KBM-7 (cell line): ENCODE measurements at regions not wholly inside any gene's neighbourhood (a gene's known extent, or its start where the extent isn't known, plus 50 kb on each side); places are given as distances from the start of the nearest gene placed in this dataset.
A peak's percentile ranks its signal among the peaks of the same experiment; 100 is the strongest.
"Not testable (repeated sequence)": the region's sequence is repeated elsewhere in the genome, so short reads cannot be mapped to it uniquely, and the experiment has no call there.

ENCODE experiments used
- DNase-seq: peaks from one replicate; pipeline ENCODE4 v3.0.0-alpha.2; 2015
- in situ Hi-C: fragments of 300-500 bp; cut with MboI; formaldehyde crosslinking; loops from 2 replicates; pipeline ENCODE4 v1.14.3; 2020; ENCODE audit warnings: low sequenced_read_pairs, low pct_unique_long_range_greater_than_20kb, mixed read lengths

DNA sequence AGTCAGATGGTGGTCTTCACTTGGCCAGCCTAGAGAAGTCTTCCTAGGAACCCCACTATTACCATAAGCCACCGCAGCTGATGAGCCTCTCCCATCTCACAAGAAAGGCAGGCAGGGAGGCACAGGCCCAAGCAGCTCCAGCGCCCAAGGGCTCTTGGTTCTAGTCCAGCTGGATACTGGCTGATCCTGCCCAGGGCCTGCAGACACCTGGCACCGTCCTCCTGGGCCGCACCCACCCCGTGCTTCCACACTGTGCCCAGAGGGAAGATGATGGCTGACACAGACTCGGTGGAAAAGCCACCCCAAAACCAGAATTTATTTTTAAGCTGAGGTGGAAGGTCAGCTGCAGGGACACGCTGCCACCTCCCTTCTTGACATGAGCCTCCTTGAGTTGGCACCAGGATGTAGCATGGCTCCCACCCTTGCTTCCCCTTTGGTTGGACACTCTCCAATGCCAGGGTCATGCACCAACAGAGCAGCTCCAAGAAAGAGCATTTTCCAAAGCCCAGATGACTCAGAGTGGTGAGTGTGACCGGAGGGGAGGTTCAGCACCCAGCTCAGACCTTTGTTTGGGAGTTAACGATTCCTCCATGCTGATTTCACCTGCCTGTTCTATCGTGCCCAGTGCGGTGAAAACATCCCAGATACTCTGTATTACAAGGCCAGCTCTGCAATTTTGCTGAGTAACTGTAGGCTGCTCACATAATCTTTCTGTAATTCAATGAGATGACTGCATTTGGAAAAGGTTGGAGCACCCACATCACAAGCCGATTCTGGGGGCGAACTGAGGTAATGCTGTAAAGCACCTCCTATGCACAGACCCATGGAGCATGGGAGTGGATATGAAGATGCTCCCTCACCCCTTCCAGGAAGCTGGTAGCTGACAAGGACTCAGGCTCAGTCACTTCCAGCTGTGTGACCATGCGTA lies 63.1 kb upstream of the SLC2A1 start:
- in situ Hi-C loops: no loop called here
- DNase-seq: no peak

DNA sequence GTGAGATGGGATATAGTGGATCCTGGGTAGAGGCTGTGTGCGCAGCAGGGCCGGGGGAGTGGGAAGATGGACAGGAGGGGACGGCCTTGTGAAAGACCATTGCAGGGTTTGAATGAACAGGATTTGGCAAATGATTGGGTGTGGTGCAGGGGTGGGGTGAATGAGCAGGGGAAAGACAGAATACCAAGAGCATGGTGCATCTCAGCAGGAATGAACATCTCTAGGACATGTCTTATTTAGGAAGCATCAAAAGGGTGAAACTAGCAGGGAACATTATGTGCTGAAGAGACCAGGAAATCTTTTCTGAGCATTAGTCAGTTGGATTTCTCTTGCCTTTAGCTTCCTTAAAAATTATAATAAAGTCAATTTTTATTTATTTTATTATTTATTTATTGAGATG lies 60.6 kb upstream of the SLC2A1 start:
- DNase-seq: no peak
- in situ Hi-C loops: no loop called here

DNA sequence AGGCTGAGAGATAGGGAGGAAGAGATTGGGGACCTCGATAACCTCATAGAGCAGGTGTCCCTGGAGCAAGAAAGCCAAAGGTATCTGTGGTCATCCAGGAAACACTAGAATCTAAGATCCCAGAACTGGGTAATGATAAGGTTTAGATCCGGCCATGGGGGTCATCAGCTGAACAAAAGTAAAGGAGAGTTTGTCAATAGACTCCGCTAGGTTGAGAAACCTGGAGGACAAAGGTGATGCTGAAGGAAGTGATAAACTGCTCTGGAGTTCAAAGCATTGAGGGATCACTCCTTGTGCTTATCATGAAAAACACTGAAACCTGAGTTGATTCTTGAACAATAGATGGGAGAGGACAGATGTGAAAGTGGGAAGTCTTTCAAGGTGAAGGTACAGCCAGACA lies 59.5 kb upstream of the SLC2A1 start:
- DNase-seq: no peak

DNA sequence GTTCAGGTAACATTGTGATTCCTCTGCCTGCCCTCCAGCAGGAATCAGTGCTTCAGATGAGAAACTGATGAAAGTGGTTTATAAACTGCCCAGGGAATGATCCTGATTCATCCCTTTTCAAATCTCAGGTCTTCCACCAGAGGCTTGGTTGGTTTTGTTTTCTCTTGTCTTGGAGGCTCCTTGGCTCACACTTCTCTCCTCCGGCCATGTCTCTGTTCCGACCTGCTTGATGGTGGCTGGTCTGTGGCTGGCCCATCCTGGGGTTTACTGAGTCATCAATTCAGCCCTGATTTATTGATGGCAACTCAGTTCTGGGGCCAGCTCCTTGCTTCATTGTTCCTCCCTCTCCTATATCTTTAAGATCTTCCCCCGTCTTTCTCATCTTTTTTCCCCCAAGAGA lies 56.6 kb upstream of the SLC2A1 start:
- DNase-seq: no peak
- in situ Hi-C loops: no loop called here

More for the DNA sequence above, 59.5 kb upstream of the SLC2A1 start:
- in situ Hi-C loops: no loop called here

DNA sequence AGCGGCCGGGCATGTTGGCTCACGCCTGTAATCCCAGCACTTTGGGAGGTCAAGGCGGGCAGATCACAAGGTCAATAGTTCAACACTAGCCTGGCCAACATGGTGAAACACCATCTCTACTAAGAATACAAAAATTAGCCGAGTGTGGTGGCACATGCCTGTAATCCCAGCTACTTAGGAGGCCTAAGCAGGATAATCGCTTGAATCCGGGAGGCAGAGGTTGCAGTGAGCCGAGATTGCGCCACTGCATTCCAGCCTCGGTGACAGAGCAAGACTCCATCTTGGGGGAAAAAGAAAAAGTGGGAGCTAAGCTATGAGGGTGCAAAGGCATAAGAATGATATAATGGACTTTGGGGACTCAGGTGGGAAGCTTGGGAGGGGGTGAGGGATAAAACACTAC lies 55.9 kb upstream of the SLC2A1 start:
- DNase-seq, in situ Hi-C loops: not testable (repeated sequence)

DNA sequence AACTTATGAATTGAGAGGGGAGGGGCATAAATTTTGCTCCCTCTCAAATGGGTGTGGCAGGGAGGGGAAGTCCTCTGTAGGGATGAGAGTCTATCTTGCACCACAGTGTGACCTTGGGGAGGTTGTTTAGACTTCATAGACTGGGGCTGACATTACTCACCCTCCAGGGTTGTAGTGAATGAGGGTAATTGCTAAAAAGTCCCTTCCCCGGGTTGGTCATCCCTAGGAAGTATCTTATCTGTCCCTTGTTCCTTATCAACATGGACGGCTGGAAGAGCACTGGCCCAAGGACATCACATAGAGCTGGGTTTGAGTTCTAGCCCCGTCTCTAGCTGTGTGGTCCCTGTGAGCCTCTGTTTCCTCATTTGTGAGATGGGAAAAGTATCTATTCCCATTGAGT lies 52.4 kb upstream of the SLC2A1 start:
- no peak for DNase-seq

DNA sequence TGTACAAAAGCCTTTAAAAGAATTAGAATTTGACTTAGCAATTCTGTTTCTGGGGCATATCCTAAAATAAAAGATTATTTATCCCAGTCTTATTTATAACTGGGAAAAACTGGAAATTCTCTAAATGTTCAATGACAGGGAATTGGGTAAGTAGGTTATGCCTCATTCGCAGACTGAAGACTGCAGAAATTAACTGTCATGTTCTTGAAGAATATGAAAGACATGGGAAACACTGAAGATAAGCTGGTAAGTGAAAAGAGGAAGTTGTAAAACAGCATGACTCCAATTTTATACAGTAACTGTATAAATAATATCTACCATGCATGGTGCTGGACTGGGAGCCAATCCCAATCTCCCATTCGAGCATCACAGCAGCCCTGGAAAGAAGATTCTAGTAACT lies 50.6 kb upstream of the SLC2A1 start:
- in situ Hi-C loops: no loop called here
- peak; percentile 93 for DNase-seq

More for the DNA sequence above, 52.4 kb upstream of the SLC2A1 start:
- in situ Hi-C loops: no loop called here

DNA sequence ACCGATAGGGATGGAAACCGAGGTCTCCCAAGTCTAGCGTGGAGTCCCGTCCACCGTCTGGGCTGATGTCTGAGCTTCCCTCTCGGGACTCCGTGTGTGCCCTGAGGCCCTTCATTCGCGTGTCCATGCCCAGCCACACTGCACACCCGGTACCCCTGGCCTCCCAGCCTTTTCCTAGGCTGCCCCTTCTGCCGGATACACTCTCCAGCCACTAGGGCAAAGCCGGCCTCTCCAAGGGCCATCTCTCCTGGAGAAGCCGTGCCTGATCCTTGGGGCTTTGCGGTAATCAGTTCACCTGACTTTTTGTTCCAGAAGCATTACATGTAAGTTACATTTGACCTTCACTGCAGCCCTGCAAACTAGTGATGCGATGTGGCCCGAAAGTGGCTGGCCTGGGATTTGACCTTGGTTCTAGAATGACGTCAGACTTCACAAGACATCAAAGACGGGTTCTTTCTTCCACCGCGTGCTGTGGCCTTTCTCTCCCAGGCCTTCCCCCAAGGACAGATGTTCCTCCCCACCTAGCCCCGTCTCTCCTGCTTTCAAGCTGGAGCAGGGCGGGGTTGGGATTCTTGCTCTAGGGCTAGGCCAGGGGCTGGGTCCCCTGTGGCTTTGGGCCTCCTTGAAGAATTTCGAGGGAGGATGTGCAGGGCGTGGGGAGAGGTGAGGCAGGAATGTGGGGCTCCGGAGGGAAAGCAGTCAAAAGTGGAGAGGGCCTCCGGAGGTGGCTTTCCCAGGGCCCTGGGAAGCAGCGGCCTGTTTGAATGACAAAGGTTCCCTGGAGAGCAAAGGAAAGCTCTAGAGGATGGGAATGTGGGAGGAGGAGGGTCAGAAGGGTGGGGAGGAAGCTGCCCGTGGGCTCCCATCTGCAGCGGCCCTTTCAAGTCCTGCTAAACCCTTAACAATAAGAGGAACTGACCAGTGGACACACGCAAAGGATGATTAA lies 49.7 kb upstream of the SLC2A1 start:
- DNase-seq: no peak
- in situ Hi-C loops: no loop called here
